SJSA1 (cell line): ENCODE measurements at regions not wholly inside any gene's neighbourhood (a gene's known extent, or its start where the extent isn't known, plus 50 kb on each side); places are given as distances from the start of the nearest gene placed in this dataset.

ENCODE experiments used
- DNase-seq, 2 experiments: peaks; one replicate each; pipeline ENCODE4 v3.0.0-alpha.2; 2015 to 2020; ENCODE audit warnings: low spot score in 2 of 2, low read depth in 1 of 2
- H3K27ac ChIP-seq: fragments of 250-450 bp; sonication (Bioruptor Pico); 2 replicates; pipeline ENCODE4 v1.5.1; 2020; ENCODE audit warnings: mild to moderate bottlenecking, moderate library complexity
- H3K27me3 ChIP-seq: fragments of 250-450 bp; sonication (Bioruptor Pico); replicated peaks from 2 replicates; pipeline ENCODE4 v1.5.1; 2020; ENCODE audit warnings: mild to moderate bottlenecking, moderate library complexity
- H3K36me3 ChIP-seq: fragments of 250-450 bp; sonication (Bioruptor Pico); 2 replicates; pipeline ENCODE4 v1.5.1; 2020; ENCODE audit warnings: mild to moderate bottlenecking
- H3K4me1 ChIP-seq: fragments of 250-450 bp; sonication (Bioruptor Pico); replicated peaks from 2 replicates; pipeline ENCODE4 v1.6.1; 2021; ENCODE audit warnings: mild to moderate bottlenecking
- H3K4me3 ChIP-seq: fragments of 250-450 bp; sonication (Bioruptor Pico); 2 replicates; pipeline ENCODE4 v1.5.1; 2020; ENCODE audit warnings: mild to moderate bottlenecking
- H3K9me3 ChIP-seq: fragments of 250-450 bp; sonication (Bioruptor Pico); replicated peaks from 2 replicates; pipeline ENCODE4 v1.5.1; 2020; ENCODE audit warnings: mild to moderate bottlenecking

- Histone ChIP-seq H3K27me3 (no peaks in the 10 kb centered on the region), H3K9me3 (no peaks in the 10 kb centered on the region), H3K27ac (no peak overlapping the region), H3K4me3 (no peak overlapping the region), H3K36me3 (no peaks in the 10 kb centered on the region), H3K4me1 (no peaks in the 10 kb centered on the region)
- no peak for DNase-seq
These were observed 463.7 kb upstream of the SEMA3A start for GRCh38 chr7:84658286-84658685.

- H3K36me3 ChIP-seq, result no peaks in the 10 kb centered on the region
- no peaks in the 10 kb centered on the region for H3K27me3 ChIP-seq
- H3K9me3 ChIP-seq, result no peaks in the 10 kb centered on the region
- H3K4me1 ChIP-seq, result peaks cover 8% of the 10 kb centered on the region
- H3K27ac ChIP-seq, result no peak overlapping the region
- no peak overlapping the region for H3K4me3 ChIP-seq
- no peak for DNase-seq
These were observed 459.7 kb upstream of the SEMA3A start for GRCh38 chr7:84654273-84654672.

- H3K9me3 ChIP-seq, result no peaks in the 10 kb centered on the region
- H3K4me1 ChIP-seq, result peaks cover 29% of the 10 kb centered on the region
- no peak overlapping the region for H3K4me3 ChIP-seq
- no peak overlapping the region for H3K27ac ChIP-seq
- DNase-seq, result no peak
- no peaks in the 10 kb centered on the region for H3K27me3 ChIP-seq
- no peaks in the 10 kb centered on the region for H3K36me3 ChIP-seq
These were observed 457.3 kb upstream of the SEMA3A start for GRCh38 chr7:84651876-84652275.

GRCh38 chr7:84647797-84648757, 453.5 kb upstream of the SEMA3A start:
- peak; percentile 55 to 93 for DNase-seq
- no peaks in the 10 kb centered on the region for H3K9me3 ChIP-seq
- H3K4me3 ChIP-seq, result no peak overlapping the region
- H3K27me3 ChIP-seq, result no peaks in the 10 kb centered on the region
- H3K4me1 ChIP-seq, result peaks cover 34% of the 10 kb centered on the region
- 0 out of 2 replicates have a peak, but pooled peaks cover 3% of the 10 kb centered on the region for H3K36me3 ChIP-seq
- peak overlapping the region; percentile 88 for H3K27ac ChIP-seq

- Histone ChIP-seq H3K27me3 (no peaks in the 10 kb centered on the region), H3K36me3 (0 out of 2 replicates have a peak, but pooled peaks cover 3% of the 10 kb centered on the region), H3K4me1 (peaks cover 28% of the 10 kb centered on the region), H3K4me3 (no peak overlapping the region), H3K9me3 (no peaks in the 10 kb centered on the region), H3K27ac (no peak overlapping the region)
- DNase-seq, result no peak
These were observed 448.0 kb upstream of the SEMA3A start for GRCh38 chr7:84642611-84643010.

GRCh38 chr7:84640637-84641036, 446.0 kb upstream of the SEMA3A start:
- H3K27ac ChIP-seq, result no peak overlapping the region
- H3K27me3 ChIP-seq, result no peaks in the 10 kb centered on the region
- no peak for DNase-seq
- H3K4me3 ChIP-seq, result no peak overlapping the region
- H3K9me3 ChIP-seq, result no peaks in the 10 kb centered on the region
- peaks cover 9% of the 10 kb centered on the region; the same call in 1 of the 2 replicates for H3K36me3 ChIP-seq
- H3K4me1 ChIP-seq, result peaks cover 24% of the 10 kb centered on the region

DNA sequence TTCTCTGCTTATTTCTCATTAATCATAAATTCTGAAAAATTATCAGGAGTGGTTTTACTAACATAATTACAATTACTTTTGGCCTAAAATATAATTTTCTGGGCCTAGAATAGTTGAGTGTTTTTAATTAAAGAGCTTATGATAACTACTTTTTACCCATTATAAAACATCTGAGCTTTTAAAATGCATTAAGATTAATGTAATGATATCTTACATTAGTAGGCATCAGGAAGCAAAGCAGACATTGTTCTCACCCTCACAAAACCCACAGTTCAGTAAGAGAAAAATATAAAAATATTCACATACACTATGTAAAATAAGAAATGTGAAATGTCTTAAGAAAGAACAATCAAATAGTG, 443.7 kb upstream of the SEMA3A start:
- peaks cover 24% of the 10 kb centered on the region for H3K4me1 ChIP-seq
- no peaks in the 10 kb centered on the region for H3K9me3 ChIP-seq
- no peaks in the 10 kb centered on the region for H3K27me3 ChIP-seq
- no peak for DNase-seq
- H3K27ac ChIP-seq, result peak overlapping the region; percentile 99
- no peak overlapping the region for H3K4me3 ChIP-seq
- peaks cover 9% of the 10 kb centered on the region; the same call in 1 of the 2 replicates for H3K36me3 ChIP-seq

GRCh38 chr7:84637568-84638338, 443.2 kb upstream of the SEMA3A start:
- Histone ChIP-seq H3K36me3 (peaks cover 9% of the 10 kb centered on the region; the same call in 1 of the 2 replicates), H3K9me3 (no peaks in the 10 kb centered on the region), H3K4me1 (peaks cover 24% of the 10 kb centered on the region), H3K4me3 (no peak overlapping the region), H3K27me3 (no peaks in the 10 kb centered on the region), H3K27ac (peak overlapping the region; percentile 99)
- DNase-seq, result peak; percentile 73 to 84

DNA sequence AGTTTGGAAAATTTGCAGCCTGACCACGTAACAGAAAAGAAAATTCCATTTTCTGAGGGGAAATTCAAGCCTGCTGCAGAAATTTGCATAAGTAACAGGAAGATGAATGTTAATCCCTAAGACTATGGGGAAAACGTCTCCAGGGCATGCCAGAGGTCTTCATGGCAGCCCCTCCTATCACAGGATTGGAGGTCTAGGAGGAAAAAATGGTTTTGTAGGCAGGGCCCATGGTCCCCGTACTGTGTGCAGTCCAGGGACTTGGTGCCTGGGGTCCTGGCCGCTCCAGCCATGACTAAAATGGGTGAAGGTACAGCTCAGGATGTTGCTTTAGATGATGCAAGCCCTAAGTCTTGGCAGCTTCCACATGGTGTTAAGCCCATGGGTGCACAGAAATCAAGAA, 437.3 kb upstream of the SEMA3A start:
- H3K4me1 ChIP-seq, result peaks cover 2% of the 10 kb centered on the region
- no peaks in the 10 kb centered on the region; the same call in 1 of the 2 replicates for H3K9me3 ChIP-seq
- peaks cover 2% of the 10 kb centered on the region; the same call in 1 of the 2 replicates for H3K36me3 ChIP-seq

DNA sequence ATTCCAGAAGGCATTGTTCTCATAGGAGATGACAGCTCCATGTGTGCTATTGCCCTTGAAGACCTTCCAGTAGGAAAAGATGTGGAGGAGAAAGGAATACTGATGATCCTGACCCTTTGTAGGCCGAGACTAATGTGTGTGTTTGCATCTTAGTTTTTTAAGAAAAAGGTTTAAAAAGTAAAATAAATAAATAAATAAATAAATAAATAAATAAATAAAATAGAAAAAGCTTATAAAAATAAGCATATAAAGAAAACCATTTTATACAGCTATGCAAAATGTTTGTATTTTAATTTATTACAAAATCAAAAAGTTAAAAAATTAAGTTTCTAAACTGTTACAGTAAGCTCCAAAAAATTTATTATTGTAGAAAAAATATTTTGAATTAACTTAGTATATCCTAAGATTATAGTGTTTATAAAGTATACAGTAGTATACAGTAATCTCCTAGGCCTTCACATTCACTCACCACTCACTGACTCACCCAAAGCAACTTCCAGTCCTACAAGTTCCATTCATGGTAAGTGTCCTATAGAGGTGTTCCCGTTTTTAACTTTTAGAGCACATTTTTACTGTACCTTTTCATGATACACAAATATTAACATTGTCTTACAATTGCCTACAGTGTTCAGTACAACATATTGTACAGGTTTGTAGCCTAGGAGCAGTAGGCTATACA, 435.2 kb upstream of the SEMA3A start:
- Histone ChIP-seq H3K4me1 (peaks cover 2% of the 10 kb centered on the region), H3K27me3 (no peaks in the 10 kb centered on the region), H3K4me3 (no peak overlapping the region), H3K36me3 (no peaks in the 10 kb centered on the region), H3K9me3 (no peaks in the 10 kb centered on the region; the same call in 1 of the 2 replicates), H3K27ac (no peak overlapping the region)
- DNase-seq, result no peak

More for the DNA sequence above, 437.3 kb upstream of the SEMA3A start:
- H3K4me3 ChIP-seq, result no peak overlapping the region
- no peak for DNase-seq
- H3K27me3 ChIP-seq, result no peaks in the 10 kb centered on the region
- no peak overlapping the region for H3K27ac ChIP-seq

- DNase-seq, result no peak
- Histone ChIP-seq H3K4me1 (peaks cover 8% of the 10 kb centered on the region), H3K27ac (no peak overlapping the region), H3K9me3 (no peaks in the 10 kb centered on the region; the same call in 1 of the 2 replicates), H3K4me3 (no peak overlapping the region), H3K27me3 (no peaks in the 10 kb centered on the region), H3K36me3 (no peaks in the 10 kb centered on the region)
These were observed 434.6 kb upstream of the SEMA3A start for GRCh38 chr7:84629216-84629615.

DNA sequence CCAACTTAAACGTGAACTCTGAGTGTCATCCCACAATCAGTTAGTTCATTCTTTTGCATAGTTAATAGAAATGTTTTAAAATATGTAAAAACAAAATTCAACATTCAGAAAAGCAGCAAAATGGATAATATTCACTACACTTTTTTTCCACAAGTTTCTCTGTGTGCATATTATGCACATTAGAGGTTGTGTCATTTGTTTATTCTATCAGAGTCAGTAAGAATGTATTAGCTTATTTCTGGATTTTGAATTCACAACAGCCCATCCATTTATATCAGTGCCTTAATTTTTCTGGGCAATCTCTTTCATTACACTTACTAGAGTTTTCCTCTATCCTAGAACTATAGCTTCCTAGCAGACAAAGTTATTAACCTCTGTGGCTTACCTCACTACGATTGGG, 432.7 kb upstream of the SEMA3A start:
- Histone ChIP-seq H3K4me3 (no peak overlapping the region), H3K36me3 (no peaks in the 10 kb centered on the region), H3K27ac (no peak overlapping the region), H3K4me1 (peaks cover 16% of the 10 kb centered on the region), H3K27me3 (no peaks in the 10 kb centered on the region), H3K9me3 (no peaks in the 10 kb centered on the region; the same call in 1 of the 2 replicates)
- no peak for DNase-seq

DNA sequence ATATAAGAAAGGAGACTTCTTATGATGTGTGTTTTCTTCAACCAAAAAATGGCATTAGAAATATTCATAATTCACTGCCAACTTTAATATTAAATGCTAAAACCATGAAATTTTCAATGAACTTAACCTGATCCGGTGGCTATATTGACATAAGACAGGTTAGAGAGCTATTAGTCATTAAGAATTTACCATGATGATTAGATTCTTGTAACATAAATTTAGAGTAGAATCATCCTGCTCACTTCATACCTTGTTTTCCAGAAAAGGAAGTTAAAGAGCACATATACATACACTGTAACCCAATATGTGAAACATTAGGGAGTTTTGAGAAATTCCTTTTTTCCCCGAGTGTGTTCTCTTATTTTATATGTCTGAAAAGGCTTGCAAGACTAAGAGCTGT, 430.3 kb upstream of the SEMA3A start:
- Histone ChIP-seq H3K27ac (peak overlapping the region; percentile 62; the same call in 1 of the 2 replicates), H3K9me3 (no peaks in the 10 kb centered on the region), H3K27me3 (no peaks in the 10 kb centered on the region), H3K4me3 (no peak overlapping the region), H3K36me3 (no peaks in the 10 kb centered on the region), H3K4me1 (peaks cover 16% of the 10 kb centered on the region)
- no peak for DNase-seq
